Chondrocyte (in vitro differentiated cells): ENCODE measurements at regions not wholly inside any gene's neighbourhood (a gene's known extent, or its start where the extent isn't known, plus 50 kb on each side); places are given as distances from the start of the nearest gene placed in this dataset.
A peak's percentile ranks its signal among the peaks of the same experiment; 100 is the strongest.

ENCODE experiments used
- DNase-seq: peaks from one replicate; pipeline ENCODE4 v3.0.0; 2021; ENCODE audit warnings: mixed read lengths, low spot score
- H3K27ac Mint-ChIP-seq: one replicate; pipeline ENCODE4 v1.8.0; 2021; ENCODE audit warnings: mild to moderate bottlenecking, moderate library complexity, mixed read lengths; ENCODE audit not compliant: unreplicated experiment
- H3K27me3 Mint-ChIP-seq: 2 replicates; pipeline ENCODE4 v1.8.0; 2021; ENCODE audit warnings: low read depth, mixed read lengths
- H3K36me3 Mint-ChIP-seq: 2 replicates; pipeline ENCODE4 v1.8.0; 2021; ENCODE audit warnings: low read depth, mixed read lengths
- H3K4me1 Mint-ChIP-seq: 2 replicates; pipeline ENCODE4 v1.8.0; 2021; ENCODE audit warnings: low read depth, mild to moderate bottlenecking, mixed read lengths
- H3K4me3 Mint-ChIP-seq: one replicate; pipeline ENCODE4 v1.8.0; 2021; ENCODE audit warnings: mild to moderate bottlenecking, moderate library complexity, mixed read lengths; ENCODE audit not compliant: unreplicated experiment
- H3K9me3 Mint-ChIP-seq: 2 replicates; pipeline ENCODE4 v1.8.0; 2021; ENCODE audit warnings: low read depth, mixed read lengths
- TF ChIP-seq, protein P1 (sequence below): fragments of 200-600 bp; sonication (generic); IDR thresholded peaks from 2 replicates; pipeline ENCODE4 v1.5.0; 2021; ENCODE audit warnings: antibody characterized with exemption, mild to moderate bottlenecking, moderate library complexity

DNA sequence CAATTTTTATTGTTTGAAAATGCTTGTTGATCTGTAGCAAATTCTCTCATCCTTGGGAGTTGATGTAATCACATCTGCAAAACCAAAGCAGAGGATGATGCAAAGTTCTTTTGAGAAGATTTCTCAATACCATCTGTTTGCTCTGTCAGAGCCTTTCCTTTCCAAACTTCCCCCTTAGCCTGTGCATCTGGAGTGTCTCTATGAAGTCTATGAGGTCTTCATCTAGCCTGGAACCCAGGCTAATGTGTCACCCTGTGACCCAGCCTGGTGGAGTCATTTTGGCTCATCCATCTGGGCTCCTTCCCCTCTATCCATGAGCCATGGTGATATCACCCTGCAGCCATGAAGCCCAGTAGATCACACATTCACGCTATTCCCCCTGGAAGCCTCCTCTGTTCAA, 123.2 kb upstream of the SLC7A14 start:
- Mint-ChIP-seq H3K9me3 (peaks cover 15% of the 10 kb centered on the region), H3K4me1 (peaks cover 36% of the 10 kb centered on the region), H3K27ac (peak overlapping the region; percentile 54), H3K36me3 (peaks cover 4% of the 10 kb centered on the region), H3K27me3 (no peaks in the 10 kb centered on the region), H3K4me3 (no peak overlapping the region)
- TF ChIP-seq, protein P1, sequence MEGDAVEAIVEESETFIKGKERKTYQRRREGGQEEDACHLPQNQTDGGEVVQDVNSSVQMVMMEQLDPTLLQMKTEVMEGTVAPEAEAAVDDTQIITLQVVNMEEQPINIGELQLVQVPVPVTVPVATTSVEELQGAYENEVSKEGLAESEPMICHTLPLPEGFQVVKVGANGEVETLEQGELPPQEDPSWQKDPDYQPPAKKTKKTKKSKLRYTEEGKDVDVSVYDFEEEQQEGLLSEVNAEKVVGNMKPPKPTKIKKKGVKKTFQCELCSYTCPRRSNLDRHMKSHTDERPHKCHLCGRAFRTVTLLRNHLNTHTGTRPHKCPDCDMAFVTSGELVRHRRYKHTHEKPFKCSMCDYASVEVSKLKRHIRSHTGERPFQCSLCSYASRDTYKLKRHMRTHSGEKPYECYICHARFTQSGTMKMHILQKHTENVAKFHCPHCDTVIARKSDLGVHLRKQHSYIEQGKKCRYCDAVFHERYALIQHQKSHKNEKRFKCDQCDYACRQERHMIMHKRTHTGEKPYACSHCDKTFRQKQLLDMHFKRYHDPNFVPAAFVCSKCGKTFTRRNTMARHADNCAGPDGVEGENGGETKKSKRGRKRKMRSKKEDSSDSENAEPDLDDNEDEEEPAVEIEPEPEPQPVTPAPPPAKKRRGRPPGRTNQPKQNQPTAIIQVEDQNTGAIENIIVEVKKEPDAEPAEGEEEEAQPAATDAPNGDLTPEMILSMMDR: no peak
- no peak for DNase-seq

DNA sequence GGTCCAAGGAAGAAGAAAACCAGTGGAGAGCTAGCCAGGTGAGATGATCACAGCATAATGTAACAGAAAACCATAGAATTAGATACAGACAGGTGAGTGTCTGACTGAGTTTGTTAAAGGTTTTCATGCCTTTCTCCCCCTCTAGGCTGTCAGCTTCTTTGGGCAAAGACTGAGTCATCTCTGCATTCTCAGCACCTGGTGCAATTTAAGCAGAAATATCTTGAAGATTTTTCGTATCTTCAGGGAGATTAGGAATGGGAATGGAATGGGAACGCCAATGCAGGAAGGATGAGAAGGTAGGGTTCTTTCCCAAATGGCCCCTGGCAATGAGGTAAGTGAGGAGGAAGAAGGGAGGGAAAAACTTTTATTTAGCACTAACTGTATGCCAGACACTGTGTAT, 122.0 kb upstream of the SLC7A14 start:
- Mint-ChIP-seq H3K4me3 (no peak overlapping the region), H3K36me3 (peaks cover 4% of the 10 kb centered on the region), H3K9me3 (peaks cover 15% of the 10 kb centered on the region), H3K4me1 (peaks cover 30% of the 10 kb centered on the region), H3K27me3 (no peaks in the 10 kb centered on the region), H3K27ac (no peak overlapping the region)
- no peak for DNase-seq
- TF ChIP-seq, protein P1: no peak

DNA sequence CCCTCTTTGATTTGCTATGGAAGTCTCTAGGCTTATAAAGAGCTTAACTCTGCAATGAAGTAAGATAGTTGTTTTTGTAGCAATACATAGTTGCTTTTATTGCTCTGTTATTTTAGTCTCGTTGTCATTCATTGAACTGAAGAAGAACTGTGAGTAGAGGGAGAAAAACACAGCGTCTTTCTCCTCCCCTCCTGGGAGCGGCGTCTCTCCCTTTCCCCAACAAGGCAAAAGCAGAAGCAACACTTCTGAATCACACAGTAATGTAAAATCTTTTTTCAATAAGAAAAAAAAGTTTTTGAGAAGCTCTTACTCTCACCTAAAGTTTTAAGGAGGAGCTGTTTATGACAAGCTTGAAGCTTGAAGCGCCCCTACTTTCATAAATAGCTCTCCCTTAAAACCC, 119.3 kb upstream of the SLC7A14 start:
- peaks cover 4% of the 10 kb centered on the region for H3K36me3 Mint-ChIP-seq
- no peak for DNase-seq
- no peak overlapping the region for H3K4me3 Mint-ChIP-seq
- H3K27me3 Mint-ChIP-seq: no peaks in the 10 kb centered on the region
- peaks cover 13% of the 10 kb centered on the region for H3K9me3 Mint-ChIP-seq
- peaks cover 17% of the 10 kb centered on the region for H3K4me1 Mint-ChIP-seq
- peak overlapping the region; percentile 59 for H3K27ac Mint-ChIP-seq
- TF ChIP-seq, protein P1: no peak

DNA sequence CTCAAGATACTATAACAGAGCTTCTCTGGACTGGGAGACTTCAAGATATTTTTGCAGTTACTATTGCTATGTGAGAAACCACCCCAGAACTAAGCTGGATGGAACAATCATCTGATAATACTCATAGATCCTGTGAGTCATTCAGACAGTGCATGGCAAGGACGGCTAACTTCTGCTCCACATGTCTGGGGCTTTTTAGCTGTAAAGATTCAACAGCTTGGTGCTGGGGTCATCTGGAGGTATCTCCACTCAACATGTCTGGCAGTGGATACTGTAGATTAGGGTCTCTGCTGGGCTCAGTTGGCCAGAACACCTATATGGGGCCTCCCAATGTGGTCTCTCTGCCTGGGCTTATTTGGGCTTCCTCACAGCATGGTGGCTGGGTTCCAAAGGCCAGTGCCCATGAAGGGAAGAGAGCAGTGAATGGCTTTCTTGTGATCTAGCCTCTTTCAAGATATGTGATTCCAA, 117.3 kb upstream of the SLC7A14 start:
- H3K9me3 Mint-ChIP-seq: no peaks in the 10 kb centered on the region
- H3K4me1 Mint-ChIP-seq: peaks cover 22% of the 10 kb centered on the region
- H3K27me3 Mint-ChIP-seq: no peaks in the 10 kb centered on the region
- H3K36me3 Mint-ChIP-seq: no peaks in the 10 kb centered on the region
- H3K4me3 Mint-ChIP-seq: no peak overlapping the region
- no peak for DNase-seq
- H3K27ac Mint-ChIP-seq: no peak overlapping the region
- TF ChIP-seq, protein P1: no peak

DNA sequence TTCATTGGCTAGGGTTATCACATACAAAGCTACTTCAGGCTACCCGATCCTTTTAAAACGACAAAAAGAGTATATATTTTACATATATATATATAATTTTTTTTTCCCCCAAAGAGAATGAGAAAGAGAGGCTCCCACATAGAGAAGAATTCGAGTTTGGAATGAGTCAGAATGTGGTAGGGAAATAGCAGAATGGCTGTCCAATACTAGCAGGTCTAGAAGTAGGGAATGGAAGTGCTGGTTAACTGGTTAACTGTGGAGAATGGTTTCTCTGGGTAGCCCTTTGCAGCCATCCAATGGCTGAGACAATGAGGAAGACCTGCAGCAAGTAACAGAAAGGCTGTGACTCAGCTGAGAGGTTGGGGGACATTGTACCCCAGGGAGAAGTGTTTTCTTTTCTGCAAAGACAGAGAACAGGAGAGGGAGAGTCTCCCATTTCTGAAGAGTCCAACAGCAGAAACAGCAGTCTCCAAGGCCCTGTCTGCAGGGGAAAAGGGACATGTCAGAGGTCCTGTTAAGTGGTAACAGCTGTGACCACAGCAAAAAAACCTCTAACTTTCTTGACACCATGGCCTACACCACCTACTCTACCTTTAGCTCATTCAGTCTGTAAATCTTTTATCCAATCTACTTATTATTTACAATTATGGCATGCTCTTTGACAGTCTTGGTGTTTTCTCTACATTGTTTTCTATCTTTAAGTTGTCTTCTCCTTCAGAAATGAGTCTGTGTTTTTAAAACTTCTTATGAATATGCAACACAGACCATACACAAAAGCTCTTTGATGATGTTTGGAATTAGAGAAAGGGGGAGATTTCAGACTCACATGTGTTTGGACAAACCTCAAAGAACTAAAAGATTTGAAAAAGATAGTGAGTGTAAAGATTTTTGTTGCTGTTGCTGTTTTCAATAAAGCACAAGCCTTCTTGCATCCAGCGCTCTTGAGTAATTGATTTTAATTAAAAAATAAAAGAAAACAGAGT, 116.1 kb upstream of the SLC7A14 start:
- no peak for DNase-seq
- Mint-ChIP-seq H3K36me3 (no peaks in the 10 kb centered on the region), H3K27ac (no peak overlapping the region), H3K9me3 (no peaks in the 10 kb centered on the region), H3K4me1 (peaks cover 30% of the 10 kb centered on the region), H3K4me3 (no peak overlapping the region), H3K27me3 (no peaks in the 10 kb centered on the region)
- TF ChIP-seq, protein P1: no peak
